H1 (cell line): ENCODE measurements at regions not wholly inside any gene's neighbourhood (a gene's known extent, or its start where the extent isn't known, plus 50 kb on each side); places are given as distances from the start of the nearest gene placed in this dataset.

ENCODE experiments used
- CTCF ChIA-PET: fragments of 300-600 bp; sonication (Branson Sonifier 250); formaldehyde crosslinking; loops from one replicate; lab custom pipeline; 2021; ENCODE audit not compliant: partially characterized antibody; lab: Charles Lee
- POLR2A ChIA-PET: fragments of 300-600 bp; sonication (Branson Sonifier 250); formaldehyde crosslinking; loops from one replicate; lab custom pipeline; 2021; ENCODE audit warnings: inconsistent platforms; ENCODE audit not compliant: partially characterized antibody; lab: Charles Lee
- DNase-seq, 2 experiments: peaks; one replicate each; pipeline versions ENCODE4 v3.0.0 to v3.0.0-alpha.2; 2010 to 2022; ENCODE audit warnings: low spot score in 2 of 2, low read depth in 1 of 2, mixed read lengths in 1 of 2
- FAIRE-seq: peaks from 2 replicates; lab custom pipeline; 2011; peaks lifted over from hg19 to GRCh38; lab: Jason Lieb, UNC
- H2AFZ ChIP-seq: 2 replicates; pipeline ENCODE4 v1.8.1; 2012; ENCODE audit warnings: low read length, inconsistent platforms
- H2AK5ac ChIP-seq: 2 replicates; pipeline ENCODE4 v1.6.1; 2013; ENCODE audit warnings: low read depth, low read length
- H2BK120ac ChIP-seq: replicated peaks from 2 replicates; pipeline ENCODE3; 2013; ENCODE audit warnings: low read depth, low read length, inconsistent platforms
- H2BK12ac ChIP-seq: 2 replicates; pipeline ENCODE4 v1.6.1; 2013; ENCODE audit warnings: low read depth, low read length
- H2BK15ac ChIP-seq: 2 replicates; pipeline ENCODE4 v1.6.1; 2013; ENCODE audit warnings: low read length
- H2BK20ac ChIP-seq: 2 replicates; pipeline ENCODE4 v1.6.1; 2013; ENCODE audit warnings: low read length
- H2BK5ac ChIP-seq: 2 replicates; pipeline ENCODE4 v1.6.1; 2013; ENCODE audit warnings: low read depth, low read length
- H3K14ac ChIP-seq: 2 replicates; pipeline ENCODE4 v1.6.1; 2013; ENCODE audit warnings: inconsistent platforms; ENCODE audit not compliant: insufficient read length
- H3K18ac ChIP-seq: 2 replicates; pipeline ENCODE4 v1.6.1; 2013; ENCODE audit warnings: low read length; ENCODE audit errors: extremely low read depth
- H3K23ac ChIP-seq: 2 replicates; pipeline ENCODE4 v1.6.1; 2013; ENCODE audit warnings: inconsistent platforms; ENCODE audit not compliant: insufficient read length
- H3K23me2 ChIP-seq: 2 replicates; pipeline ENCODE4 v1.6.1; 2013; ENCODE audit warnings: low read depth, low read length
- H3K27ac ChIP-seq: 2 replicates; pipeline ENCODE4 v1.6.1; 2011; ENCODE audit warnings: low read depth, low read length, inconsistent platforms
- H3K27me3 ChIP-seq, 4 experiments: replicated peaks in 1 of 4; 1 replicate in 1 of 4; 2 replicates in 3 of 4; pipeline versions ENCODE4 v1.6.1 to v1.8.1; 2011 to 2013; ENCODE audit warnings: low read length in 3 of 4, mild to moderate bottlenecking in 3 of 4, inconsistent platforms in 2 of 4, mixed read lengths in 2 of 4, moderate library complexity in 1 of 4; ENCODE audit not compliant: control insufficient read depth in 3 of 4, insufficient read depth in 3 of 4; ENCODE audit errors: extremely low read depth in 1 of 4
- H3K36me3 ChIP-seq, 4 experiments: 2 replicates each; pipeline versions ENCODE4 v1.6.1 to v1.8.1; 2011 to 2013; ENCODE audit warnings: mild to moderate bottlenecking in 4 of 4, low read length in 3 of 4, moderate library complexity in 2 of 4, control low read depth in 1 of 4, inconsistent platforms in 1 of 4; ENCODE audit not compliant: insufficient read depth in 4 of 4, control insufficient read depth in 2 of 4
- H3K4ac ChIP-seq: replicated peaks from 2 replicates; pipeline ENCODE3; 2013; ENCODE audit warnings: low read length, low read depth, mixed read lengths, inconsistent platforms; ENCODE audit not compliant: insufficient read length
- H3K4me1 ChIP-seq, 4 experiments: replicated peaks in 1 of 4; 1 replicate in 1 of 4; 2 replicates in 3 of 4; pipeline versions ENCODE4 v1.6.1 to v1.8.1; 2011 to 2013; ENCODE audit warnings: low read length in 3 of 4, inconsistent platforms in 2 of 4, mixed read lengths in 1 of 4; ENCODE audit not compliant: insufficient read depth in 4 of 4, control insufficient read depth in 3 of 4
- H3K4me2 ChIP-seq, 2 experiments: 2 replicates each; pipeline versions ENCODE4 v1.6.1 to v1.8.1; 2011 to 2013; ENCODE audit warnings: low read depth in 2 of 2, low read length in 2 of 2, control low read depth in 1 of 2, inconsistent platforms in 1 of 2, mild to moderate bottlenecking in 1 of 2; ENCODE audit not compliant: insufficient read depth in 1 of 2
- H3K4me3 ChIP-seq, 4 experiments: fragments of 200-600, 300-600 bp in 1 of 4; sonication (generic), shearing (Covaris generic), sonication (Bioruptor Twin) in 1 of 4; 2 replicates each; pipeline versions ENCODE4 v1.5.1 to v1.8.1; 2011 to 2016; ENCODE audit warnings: low read length in 4 of 4, low read depth in 3 of 4, control low read depth in 2 of 4, inconsistent platforms in 2 of 4, mild to moderate bottlenecking in 2 of 4, mixed read lengths in 1 of 4, moderate library complexity in 1 of 4; ENCODE audit not compliant: insufficient read depth in 2 of 4; ENCODE audit errors: extremely low read depth in 1 of 4
- H3K56ac ChIP-seq: replicated peaks from 2 replicates; pipeline ENCODE3; 2013; ENCODE audit warnings: low read depth, mild to moderate bottlenecking, mixed read lengths, low read length, inconsistent platforms; ENCODE audit not compliant: insufficient read length
- H3K79me1 ChIP-seq: 2 replicates; pipeline ENCODE4 v1.6.1; 2013; ENCODE audit warnings: low read depth, low read length, control low read depth
- H3K79me2 ChIP-seq, 2 experiments: 2 replicates each; pipeline versions ENCODE4 v1.6.1 to v1.8.1; 2012 to 2013; ENCODE audit warnings: low read length in 2 of 2, mild to moderate bottlenecking in 2 of 2, inconsistent platforms in 1 of 2; ENCODE audit not compliant: insufficient read depth in 2 of 2, control insufficient read depth in 1 of 2
- H3K9ac ChIP-seq, 4 experiments: replicated peaks in 1 of 4; 1 replicate in 1 of 4; 2 replicates in 3 of 4; pipeline versions ENCODE4 v1.6.1 to v1.8.1; 2011 to 2013; ENCODE audit warnings: low read depth in 3 of 4, low read length in 3 of 4, control low read depth in 2 of 4, mild to moderate bottlenecking in 2 of 4, moderate library complexity in 2 of 4, inconsistent platforms in 1 of 4; ENCODE audit errors: extremely low read depth in 1 of 4
- H3K9me3 ChIP-seq, 2 experiments: 2 replicates each; pipeline versions ENCODE4 v1.6.1 to v1.8.1; 2012 to 2013; ENCODE audit warnings: mild to moderate bottlenecking in 2 of 2, moderate library complexity in 2 of 2, control low read depth in 1 of 2, inconsistent platforms in 1 of 2, low read depth in 1 of 2, low read length in 1 of 2, mixed read lengths in 1 of 2; ENCODE audit not compliant: insufficient read depth in 2 of 2
- H4K20me1 ChIP-seq, 2 experiments: replicated peaks in 1 of 2; 2 replicates each; pipeline versions ENCODE3 to v1.8.1; 2011 to 2013; ENCODE audit warnings: inconsistent platforms in 2 of 2, low read length in 2 of 2, mild to moderate bottlenecking in 1 of 2; ENCODE audit not compliant: insufficient read depth in 2 of 2, control insufficient read depth in 1 of 2
- H4K5ac ChIP-seq: 2 replicates; pipeline ENCODE4 v1.6.1; 2013; ENCODE audit warnings: low read length, low read depth, mixed read lengths, inconsistent platforms; ENCODE audit not compliant: insufficient read length
- H4K8ac ChIP-seq: 2 replicates; pipeline ENCODE4 v1.8.0; 2013; ENCODE audit warnings: mild to moderate bottlenecking, moderate library complexity, low read length, inconsistent platforms; ENCODE audit not compliant: insufficient read depth; ENCODE audit errors: extremely low read depth
- H4K91ac ChIP-seq: replicated peaks from 2 replicates; pipeline ENCODE3; 2013; ENCODE audit warnings: low read length, mixed read lengths, inconsistent platforms; ENCODE audit not compliant: insufficient read length
- ATF2 ChIP-seq: IDR thresholded peaks from 2 replicates; pipeline ENCODE4 v1.6.1; 2012; ENCODE audit warnings: low read length, inconsistent platforms
- JUND ChIP-seq: IDR thresholded peaks from 2 replicates; pipeline ENCODE4 v1.6.1; 2011; ENCODE audit warnings: mild to moderate bottlenecking, improper control_type of control experiment, low read length
- KDM4A ChIP-seq: IDR thresholded peaks from one replicate; pipeline ENCODE4 v1.7.1; 2012; ENCODE audit warnings: low read depth, mild to moderate bottlenecking, moderate library complexity, low read length, inconsistent platforms; ENCODE audit not compliant: severe bottlenecking
- MAFK ChIP-seq: IDR thresholded peaks from 2 replicates; pipeline ENCODE4 v1.6.1; 2012; ENCODE audit warnings: low read depth, mild to moderate bottlenecking, improper control_type of control experiment, low read length
- SIX5 ChIP-seq: IDR thresholded peaks from 2 replicates; pipeline ENCODE4 v1.6.1; 2011; ENCODE audit warnings: mild to moderate bottlenecking, low read depth, low read length
- SP4 ChIP-seq: IDR thresholded peaks from 2 replicates; pipeline ENCODE4 v1.6.1; 2012; ENCODE audit warnings: low read length, inconsistent platforms
- SUZ12 ChIP-seq: fragments of 200-600 bp; sonication (generic); IDR thresholded peaks from 2 replicates; pipeline ENCODE4 v1.6.1; 2012; ENCODE audit warnings: mild to moderate bottlenecking, inconsistent platforms, low read length, moderate library complexity, mixed read lengths
- ZNF274 ChIP-seq: IDR thresholded peaks from 2 replicates; pipeline ENCODE4 v1.7.0; 2012; ENCODE audit warnings: low read length, borderline replicate concordance; ENCODE audit errors: extremely low read depth
- WGBS, 2 experiments: shearing (Covaris generic) in 1 of 2; methylation state at CpG; one replicate each; pipeline versions ENCODE4 v1.1.6 to v1.1.7; 2013 to 2015; ENCODE audit warnings: low lambda C conversion rate in 2 of 2, mixed read lengths in 2 of 2, inconsistent platforms in 1 of 2, low coverage in 1 of 2, missing lambda C conversion rate in 1 of 2; ENCODE audit not compliant: insufficient replicate concordance in 2 of 2, insufficient coverage in 1 of 2, insufficient read length in 1 of 2; ENCODE audit errors: extremely low coverage in 1 of 2, missing lambda C conversion rate in 1 of 2; 5-methylcytosine and 5-hydroxymethylcytosine counted together

- no peak overlapping the region for H3K27ac ChIP-seq
- no peaks in the 10 kb centered on the region for H3K79me2 ChIP-seq
- no peaks in the 10 kb centered on the region for H3K9me3 ChIP-seq
- no peak for DNase-seq
- H3K27me3 ChIP-seq, result no peaks in the 10 kb centered on the region
- no peak overlapping the region for H3K4me3 ChIP-seq
- H3K23me2 ChIP-seq, result no peaks in the 10 kb centered on the region
- no peak overlapping the region for H2AK5ac ChIP-seq
- H3K23ac ChIP-seq, result no peak overlapping the region
- no peaks in the 10 kb centered on the region for H3K79me1 ChIP-seq
- no peak overlapping the region for H4K5ac ChIP-seq
- no peak overlapping the region for H3K14ac ChIP-seq
- H3K18ac ChIP-seq, result no peak overlapping the region
- no peak for FAIRE-seq
- no peak overlapping the region for H2BK120ac ChIP-seq
- no peak overlapping the region for H3K4me2 ChIP-seq
- POLR2A ChIA-PET, result no interaction called here
- no peak overlapping the region for H4K8ac ChIP-seq
- H4K91ac ChIP-seq, result no peak overlapping the region
- CTCF ChIA-PET, result no interaction called here
- H3K4ac ChIP-seq, result no peak overlapping the region
- H4K20me1 ChIP-seq, result no peaks in the 10 kb centered on the region
- H3K56ac ChIP-seq, result no peak overlapping the region
- no peak overlapping the region for H2AFZ ChIP-seq
- H2BK5ac ChIP-seq, result no peak overlapping the region
- no peak overlapping the region for H2BK20ac ChIP-seq
- no peaks in the 10 kb centered on the region; a peak in 1 of 7 replicates for H3K4me1 ChIP-seq
- no peak overlapping the region for H2BK12ac ChIP-seq
- 92% methylated on average over 2 of the region's 2 CpGs; no CpG with 5 or more reads in 1 of the 2 experiments for WGBS, 2 experiments
- no peaks in the 10 kb centered on the region for H3K36me3 ChIP-seq
- H3K9ac ChIP-seq, result no peak overlapping the region
- no peak overlapping the region for H2BK15ac ChIP-seq
- no peak for TF ChIP-seq KDM4A
- TF ChIP-seq SUZ12, result no peak
- no peak for TF ChIP-seq SIX5
- TF ChIP-seq MAFK, result no peak
- TF ChIP-seq JUND, result no peak
- TF ChIP-seq ATF2, result no peak
- no peak for TF ChIP-seq SP4
- no peak for TF ChIP-seq ZNF274
Observed at GRCh38 chrX:5086388-5086787, 1142.3 kb downstream of the NLGN4X start.
